22Rv1 (cell line): ENCODE measurements at regions not wholly inside any gene's neighbourhood (a gene's known extent, or its start where the extent isn't known, plus 50 kb on each side); places are given as distances from the start of the nearest gene placed in this dataset.

Experiments
- ZFX ChIP-seq: fragments of 450-650 bp; IDR thresholded peaks from 2 replicates; pipeline ENCODE4 v1.6.1; 2017; ENCODE audit warnings: antibody characterized with exemption, borderline replicate concordance
- TF ChIP-seq, protein P1 (sequence below): fragments of 450-650 bp; IDR thresholded peaks from 2 replicates; pipeline ENCODE4 v1.5.1; 2017; ENCODE audit warnings: mild to moderate bottlenecking

DNA sequence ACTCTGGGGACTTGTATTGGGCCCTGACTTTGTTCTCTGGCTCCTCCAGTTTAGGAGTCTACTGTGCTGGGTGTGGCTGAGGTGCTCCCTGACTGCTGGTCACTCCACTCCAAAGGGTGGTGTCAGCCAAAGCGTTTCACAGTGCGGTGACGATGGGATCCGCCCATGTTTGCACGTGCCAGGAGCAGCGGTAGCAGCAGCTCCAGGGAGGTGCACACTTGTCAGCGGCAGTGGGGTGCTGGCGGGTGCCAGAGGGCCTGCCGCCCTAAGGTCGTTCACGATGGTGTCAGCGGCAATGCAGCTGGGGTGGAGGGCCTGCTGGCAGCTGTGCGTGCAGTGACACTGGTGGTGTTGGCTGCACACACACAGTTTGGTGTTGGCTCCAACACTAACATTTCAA is 268.5 kb upstream of the AKR1E2 start:
- TF ChIP-seq, protein P1, sequence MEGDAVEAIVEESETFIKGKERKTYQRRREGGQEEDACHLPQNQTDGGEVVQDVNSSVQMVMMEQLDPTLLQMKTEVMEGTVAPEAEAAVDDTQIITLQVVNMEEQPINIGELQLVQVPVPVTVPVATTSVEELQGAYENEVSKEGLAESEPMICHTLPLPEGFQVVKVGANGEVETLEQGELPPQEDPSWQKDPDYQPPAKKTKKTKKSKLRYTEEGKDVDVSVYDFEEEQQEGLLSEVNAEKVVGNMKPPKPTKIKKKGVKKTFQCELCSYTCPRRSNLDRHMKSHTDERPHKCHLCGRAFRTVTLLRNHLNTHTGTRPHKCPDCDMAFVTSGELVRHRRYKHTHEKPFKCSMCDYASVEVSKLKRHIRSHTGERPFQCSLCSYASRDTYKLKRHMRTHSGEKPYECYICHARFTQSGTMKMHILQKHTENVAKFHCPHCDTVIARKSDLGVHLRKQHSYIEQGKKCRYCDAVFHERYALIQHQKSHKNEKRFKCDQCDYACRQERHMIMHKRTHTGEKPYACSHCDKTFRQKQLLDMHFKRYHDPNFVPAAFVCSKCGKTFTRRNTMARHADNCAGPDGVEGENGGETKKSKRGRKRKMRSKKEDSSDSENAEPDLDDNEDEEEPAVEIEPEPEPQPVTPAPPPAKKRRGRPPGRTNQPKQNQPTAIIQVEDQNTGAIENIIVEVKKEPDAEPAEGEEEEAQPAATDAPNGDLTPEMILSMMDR, result no peak
- no peak for TF ChIP-seq ZFX
